ENCODE measurements at regions not wholly inside any gene's neighbourhood (a gene's known extent, or its start where the extent isn't known, plus 50 kb on each side); places are given as distances from the start of the nearest gene placed in this dataset.

DNA sequence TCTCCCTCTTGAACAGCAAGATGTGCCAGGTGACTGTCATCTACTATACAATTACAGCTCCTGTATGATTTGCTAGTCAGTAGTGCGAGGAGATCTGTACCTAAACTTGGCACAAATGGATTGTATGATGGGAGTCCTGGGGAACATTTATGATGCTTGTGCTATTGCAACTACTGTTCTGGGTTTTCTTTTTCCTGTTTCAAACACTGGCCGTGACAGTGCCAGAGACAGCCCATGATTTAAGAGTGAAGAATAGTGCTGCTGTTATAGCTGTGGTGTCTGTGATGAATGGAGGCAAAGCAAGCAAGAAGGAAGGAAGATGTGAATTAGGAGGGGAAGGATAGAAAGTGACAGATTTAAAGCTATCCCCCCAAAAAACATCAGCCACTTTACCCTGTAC lies 1868.9 kb downstream of the PCDH7 start:
- Histone ChIP-seq H3K4me2 (ENCODE audit: extremely low read depth, insufficient read depth, low read length) (no peak overlapping the region), H2AFZ (ENCODE audit: low read length) (no peak overlapping the region), H3K36me3 (ENCODE audit: control insufficient read depth, insufficient read depth, low read length) (no peaks in the 10 kb centered on the region), H3K9me3 (ENCODE audit: control insufficient read depth, insufficient read depth, low read depth, low read length) (no peaks in the 10 kb centered on the region), H3K4me1 (ENCODE audit: control insufficient read depth, extremely low read depth, insufficient read depth, low read length) (no peaks in the 10 kb centered on the region), H3K27ac (ENCODE audit: insufficient read depth, low read length) (no peak overlapping the region), H3K4me3 (replicated peaks in 1 of 4; ENCODE audit: control extremely low read depth in 1 of 4, insufficient read depth in 1 of 4, low read depth in 3 of 4, low read length in 4 of 4) (no peak overlapping the region), H3K27me3 (ENCODE audit: control insufficient read depth, insufficient read depth, low read length) (no peaks in the 10 kb centered on the region), H3K79me2 (ENCODE audit: control insufficient read depth, insufficient read depth, low read length) (no peaks in the 10 kb centered on the region), H3K9ac (ENCODE audit: insufficient read depth, low read length) (no peak overlapping the region), H4K20me1 (ENCODE audit: control insufficient read depth, extremely low read depth, insufficient read depth, low read length) (no peaks in the 10 kb centered on the region)
- TF ChIP-seq, protein P1, sequence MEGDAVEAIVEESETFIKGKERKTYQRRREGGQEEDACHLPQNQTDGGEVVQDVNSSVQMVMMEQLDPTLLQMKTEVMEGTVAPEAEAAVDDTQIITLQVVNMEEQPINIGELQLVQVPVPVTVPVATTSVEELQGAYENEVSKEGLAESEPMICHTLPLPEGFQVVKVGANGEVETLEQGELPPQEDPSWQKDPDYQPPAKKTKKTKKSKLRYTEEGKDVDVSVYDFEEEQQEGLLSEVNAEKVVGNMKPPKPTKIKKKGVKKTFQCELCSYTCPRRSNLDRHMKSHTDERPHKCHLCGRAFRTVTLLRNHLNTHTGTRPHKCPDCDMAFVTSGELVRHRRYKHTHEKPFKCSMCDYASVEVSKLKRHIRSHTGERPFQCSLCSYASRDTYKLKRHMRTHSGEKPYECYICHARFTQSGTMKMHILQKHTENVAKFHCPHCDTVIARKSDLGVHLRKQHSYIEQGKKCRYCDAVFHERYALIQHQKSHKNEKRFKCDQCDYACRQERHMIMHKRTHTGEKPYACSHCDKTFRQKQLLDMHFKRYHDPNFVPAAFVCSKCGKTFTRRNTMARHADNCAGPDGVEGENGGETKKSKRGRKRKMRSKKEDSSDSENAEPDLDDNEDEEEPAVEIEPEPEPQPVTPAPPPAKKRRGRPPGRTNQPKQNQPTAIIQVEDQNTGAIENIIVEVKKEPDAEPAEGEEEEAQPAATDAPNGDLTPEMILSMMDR (conservative IDR thresholded peaks at IDR 0.05 in 1 of 2, IDR thresholded peaks at IDR 0.05 in 1 of 2; ENCODE audit: low read depth in 1 of 2, low read length in 2 of 2): no peak
- TF ChIP-seq EZH2 (IDR thresholded peaks at IDR 0.05; ENCODE audit: low read length, missing control alignments): no peak
- no peak for DNase-seq (ENCODE audit: low read depth in 2 of 2)

DNA sequence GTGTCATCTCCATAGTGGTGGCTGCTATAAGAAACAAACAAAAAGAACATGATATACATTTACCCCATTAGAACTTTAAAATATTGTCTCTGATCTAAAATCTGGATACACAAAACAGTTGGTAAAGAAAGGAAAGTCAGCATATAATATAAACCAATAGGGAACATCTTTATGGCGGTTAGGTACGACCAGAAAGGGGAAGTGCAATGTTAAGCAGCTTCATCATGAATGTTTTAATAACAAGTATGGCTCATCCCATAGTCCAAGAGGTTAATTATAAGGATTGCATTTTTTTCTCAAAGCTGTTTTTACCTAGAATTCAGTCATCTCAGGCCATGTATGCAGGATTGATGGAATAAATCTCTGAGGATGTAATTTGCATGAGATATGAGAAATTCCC lies 1869.7 kb downstream of the PCDH7 start:
- Histone ChIP-seq H3K27me3 (ENCODE audit: control insufficient read depth, insufficient read depth, low read length) (no peaks in the 10 kb centered on the region), H3K9me3 (ENCODE audit: control insufficient read depth, insufficient read depth, low read depth, low read length) (no peaks in the 10 kb centered on the region), H2AFZ (ENCODE audit: low read length) (no peak overlapping the region), H3K4me2 (ENCODE audit: extremely low read depth, insufficient read depth, low read length) (no peak overlapping the region), H3K36me3 (ENCODE audit: control insufficient read depth, insufficient read depth, low read length) (no peaks in the 10 kb centered on the region), H3K79me2 (ENCODE audit: control insufficient read depth, insufficient read depth, low read length) (no peaks in the 10 kb centered on the region), H3K4me1 (ENCODE audit: control insufficient read depth, extremely low read depth, insufficient read depth, low read length) (no peaks in the 10 kb centered on the region), H3K27ac (ENCODE audit: insufficient read depth, low read length) (no peak overlapping the region), H4K20me1 (ENCODE audit: control insufficient read depth, extremely low read depth, insufficient read depth, low read length) (no peaks in the 10 kb centered on the region), H3K4me3 (replicated peaks in 1 of 4; ENCODE audit: control extremely low read depth in 1 of 4, insufficient read depth in 1 of 4, low read depth in 3 of 4, low read length in 4 of 4) (no peak overlapping the region), H3K9ac (ENCODE audit: insufficient read depth, low read length) (no peak overlapping the region)
- no peak for TF ChIP-seq EZH2 (IDR thresholded peaks at IDR 0.05; ENCODE audit: low read length, missing control alignments)
- TF ChIP-seq, protein P1 (conservative IDR thresholded peaks at IDR 0.05 in 1 of 2, IDR thresholded peaks at IDR 0.05 in 1 of 2; ENCODE audit: low read depth in 1 of 2, low read length in 2 of 2): no peak
- no peak for DNase-seq (ENCODE audit: low read depth in 2 of 2)

DNA sequence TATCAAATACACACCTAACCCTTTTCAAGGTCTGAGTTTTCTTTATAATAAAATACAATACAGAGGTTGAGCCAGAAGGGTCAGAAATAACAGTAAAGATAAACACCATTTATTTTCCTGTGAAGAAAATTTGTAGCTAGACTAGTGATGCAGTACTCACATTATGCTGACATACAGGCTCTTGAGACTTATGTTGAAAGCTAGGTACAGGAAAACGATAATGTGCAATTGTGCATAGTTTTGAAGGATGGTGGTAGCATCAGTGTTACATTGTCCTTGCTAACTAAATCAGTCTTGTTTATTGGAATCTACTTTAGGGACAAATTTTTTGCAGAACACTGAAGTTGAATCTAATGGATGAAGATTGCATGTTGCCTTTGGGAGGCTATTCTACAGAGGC lies 1877.2 kb downstream of the PCDH7 start:
- Histone ChIP-seq H3K9ac (ENCODE audit: insufficient read depth, low read length) (no peak overlapping the region), H3K27me3 (ENCODE audit: control insufficient read depth, insufficient read depth, low read length) (no peaks in the 10 kb centered on the region), H3K79me2 (ENCODE audit: control insufficient read depth, insufficient read depth, low read length) (no peaks in the 10 kb centered on the region), H3K36me3 (ENCODE audit: control insufficient read depth, insufficient read depth, low read length) (no peaks in the 10 kb centered on the region), H3K9me3 (ENCODE audit: control insufficient read depth, insufficient read depth, low read depth, low read length) (no peaks in the 10 kb centered on the region), H3K27ac (ENCODE audit: insufficient read depth, low read length) (no peak overlapping the region), H3K4me3 (replicated peaks in 1 of 4; ENCODE audit: control extremely low read depth in 1 of 4, insufficient read depth in 1 of 4, low read depth in 3 of 4, low read length in 4 of 4) (no peak overlapping the region), H4K20me1 (ENCODE audit: control insufficient read depth, extremely low read depth, insufficient read depth, low read length) (no peaks in the 10 kb centered on the region), H3K4me2 (ENCODE audit: extremely low read depth, insufficient read depth, low read length) (no peak overlapping the region), H3K4me1 (ENCODE audit: control insufficient read depth, extremely low read depth, insufficient read depth, low read length) (no peaks in the 10 kb centered on the region), H2AFZ (ENCODE audit: low read length) (no peak overlapping the region)
- no peak for DNase-seq (ENCODE audit: low read depth in 2 of 2)
- no peak for TF ChIP-seq EZH2 (IDR thresholded peaks at IDR 0.05; ENCODE audit: low read length, missing control alignments)
- TF ChIP-seq, protein P1 (conservative IDR thresholded peaks at IDR 0.05 in 1 of 2, IDR thresholded peaks at IDR 0.05 in 1 of 2; ENCODE audit: low read depth in 1 of 2, low read length in 2 of 2): no peak

Measured in fibroblast of lung (primary cell).